ENCODE measurements at regions not wholly inside any gene's neighbourhood (a gene's known extent, or its start where the extent isn't known, plus 50 kb on each side); places are given as distances from the start of the nearest gene placed in this dataset.
"Not testable (repeated sequence)": the region's sequence is repeated elsewhere in the genome, so short reads cannot be mapped to it uniquely, and the experiment has no call there.

- Histone ChIP-seq H3K9me3 (no peaks in the 10 kb centered on the region), H3K27ac (no peak overlapping the region), H3K36me3 (no peaks in the 10 kb centered on the region), H3K4me3 (no peak overlapping the region), H3K4me1 (no peaks in the 10 kb centered on the region), H3K27me3 (no peaks in the 10 kb centered on the region)
- no peak for DNase-seq (ENCODE audit: low spot score in 2 of 2)
- intact Hi-C loops (cut with DNase I): no loop called here
- no peak for TF ChIP-seq CTCF (IDR thresholded peaks at IDR 0.05)
Observed at GRCh38 chr10:130970341-130971122, 341.0 kb downstream of the TCERG1L start.

GRCh38 chr10:130971123-130971435 lies 340.4 kb downstream of the TCERG1L start:
- Histone ChIP-seq H3K27me3 (no peaks in the 10 kb centered on the region), H3K4me1 (no peaks in the 10 kb centered on the region), H3K27ac (no peak overlapping the region), H3K36me3 (no peaks in the 10 kb centered on the region), H3K4me3 (no peak overlapping the region), H3K9me3 (no peaks in the 10 kb centered on the region)
- intact Hi-C loops (cut with DNase I): no loop called here
- TF ChIP-seq CTCF (IDR thresholded peaks at IDR 0.05): no peak
- DNase-seq (ENCODE audit: low spot score in 2 of 2): no peak

- intact Hi-C loops (cut with DNase I): no loop called here
- Histone ChIP-seq H3K9me3 (no peaks in the 10 kb centered on the region), H3K27ac (no peak overlapping the region), H3K4me3 (no peak overlapping the region), H3K27me3 (no peaks in the 10 kb centered on the region), H3K36me3 (no peaks in the 10 kb centered on the region), H3K4me1 (no peaks in the 10 kb centered on the region)
- no peak for TF ChIP-seq CTCF (IDR thresholded peaks at IDR 0.05)
- DNase-seq (ENCODE audit: low spot score in 2 of 2): no peak
Observed at GRCh38 chr10:130973127-130973839, 338.2 kb downstream of the TCERG1L start.

- intact Hi-C loops (cut with DNase I): no loop called here
- TF ChIP-seq CTCF (IDR thresholded peaks at IDR 0.05): no peak
Observed at GRCh38 chr10:130974166-130974565, 337.4 kb downstream of the TCERG1L start.

GRCh38 chr10:130975351-130975750 lies 336.2 kb downstream of the TCERG1L start:
- intact Hi-C loops (cut with DNase I); H3K27ac ChIP-seq; H3K9me3 ChIP-seq; H3K4me1 ChIP-seq; H3K4me3 ChIP-seq; H3K27me3 ChIP-seq; DNase-seq (ENCODE audit: low spot score in 2 of 2); H3K36me3 ChIP-seq: not testable (repeated sequence)

More at GRCh38 chr10:130974166-130974565, 337.4 kb downstream of the TCERG1L start:
- H3K4me3 ChIP-seq: no peak overlapping the region
- H3K36me3 ChIP-seq: no peaks in the 10 kb centered on the region
- H3K4me1 ChIP-seq: no peaks in the 10 kb centered on the region
- no peaks in the 10 kb centered on the region for H3K27me3 ChIP-seq
- H3K9me3 ChIP-seq: no peaks in the 10 kb centered on the region
- DNase-seq (ENCODE audit: low spot score in 2 of 2): no peak
- H3K27ac ChIP-seq: no peak overlapping the region

- H3K27me3 ChIP-seq: no peaks in the 10 kb centered on the region
- no peak for DNase-seq (ENCODE audit: low spot score in 2 of 2)
- no peaks in the 10 kb centered on the region for H3K36me3 ChIP-seq
- TF ChIP-seq CTCF (IDR thresholded peaks at IDR 0.05): no peak
- intact Hi-C loops (cut with DNase I): no loop called here
- H3K9me3 ChIP-seq: no peaks in the 10 kb centered on the region
- no peak overlapping the region for H3K27ac ChIP-seq
- no peaks in the 10 kb centered on the region for H3K4me1 ChIP-seq
- H3K4me3 ChIP-seq: no peak overlapping the region
Observed at GRCh38 chr10:130982802-130983201, 328.7 kb downstream of the TCERG1L start.

Measured in ascending aorta (tissue), 2 donors.